Dedifferentiated amniotic fluid mesenchymal stem cell (primary cell): ENCODE measurements at regions not wholly inside any gene's neighbourhood (a gene's known extent, or its start where the extent isn't known, plus 50 kb on each side); places are given as distances from the start of the nearest gene placed in this dataset.
"Not testable (repeated sequence)": the region's sequence is repeated elsewhere in the genome, so short reads cannot be mapped to it uniquely, and the experiment has no call there.

Source experiments
- DNase-seq: peaks from one replicate; pipeline ENCODE4 v3.0.0-alpha.2; 2016; ENCODE audit errors: extremely low spot score

DNA sequence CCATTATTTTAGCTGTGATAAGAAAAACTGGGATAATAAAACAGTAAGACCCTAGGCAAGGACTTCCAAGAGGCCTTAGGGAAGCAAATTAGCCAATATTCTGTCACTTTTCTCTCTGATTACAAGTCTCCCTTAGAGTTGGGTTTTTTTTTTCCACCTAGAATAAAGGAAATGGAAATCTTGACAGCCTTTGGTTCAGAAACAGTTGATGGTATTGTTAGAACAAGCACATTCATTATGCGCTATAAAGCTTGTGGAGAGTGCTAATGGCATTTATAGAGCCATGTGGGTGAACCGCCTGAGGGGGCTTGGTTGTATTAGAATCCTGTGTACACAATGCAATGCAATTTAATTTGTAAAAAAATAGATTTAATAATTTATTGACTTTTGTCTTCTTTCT, 88.9 kb upstream of the OGFRL1 start:
- no peak for DNase-seq

DNA sequence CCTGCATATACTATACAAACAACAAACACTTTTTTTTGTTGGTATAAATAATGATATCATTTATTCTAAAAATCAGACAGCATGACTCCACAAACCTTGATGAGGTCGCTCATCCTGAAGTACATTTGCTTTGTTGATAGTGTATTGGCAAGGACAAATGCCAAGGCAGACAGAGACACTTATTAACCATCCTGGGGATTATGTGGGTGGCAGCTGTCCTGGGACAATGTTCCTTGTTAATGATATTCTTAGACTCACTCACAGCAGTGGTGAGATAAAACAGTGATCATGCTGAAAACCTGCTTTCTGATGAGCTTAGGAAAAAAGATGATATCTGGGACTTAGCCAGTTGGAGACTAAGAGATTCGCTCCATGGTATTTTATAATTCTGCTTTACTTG, 85.4 kb upstream of the OGFRL1 start:
- no peak for DNase-seq

DNA sequence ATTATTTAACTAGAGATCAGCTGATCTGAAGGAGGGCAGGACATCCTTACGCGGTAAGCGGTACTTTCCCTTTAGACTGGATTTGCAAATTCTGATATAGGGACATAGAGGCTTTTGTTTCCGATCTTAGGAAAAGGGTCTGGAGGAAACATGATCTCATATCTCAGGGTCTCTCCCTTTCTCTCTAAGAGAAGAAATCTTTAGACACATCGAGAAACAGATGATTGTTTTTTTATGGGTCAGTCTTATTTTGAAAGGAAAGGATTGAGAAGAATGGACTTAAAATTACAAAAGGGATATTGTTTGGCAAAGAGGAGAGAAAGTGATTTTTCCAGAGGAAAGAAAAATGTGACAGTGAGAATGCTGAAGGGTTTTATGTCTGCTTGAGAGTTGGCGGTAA, 83.9 kb upstream of the OGFRL1 start:
- no peak for DNase-seq

DNA sequence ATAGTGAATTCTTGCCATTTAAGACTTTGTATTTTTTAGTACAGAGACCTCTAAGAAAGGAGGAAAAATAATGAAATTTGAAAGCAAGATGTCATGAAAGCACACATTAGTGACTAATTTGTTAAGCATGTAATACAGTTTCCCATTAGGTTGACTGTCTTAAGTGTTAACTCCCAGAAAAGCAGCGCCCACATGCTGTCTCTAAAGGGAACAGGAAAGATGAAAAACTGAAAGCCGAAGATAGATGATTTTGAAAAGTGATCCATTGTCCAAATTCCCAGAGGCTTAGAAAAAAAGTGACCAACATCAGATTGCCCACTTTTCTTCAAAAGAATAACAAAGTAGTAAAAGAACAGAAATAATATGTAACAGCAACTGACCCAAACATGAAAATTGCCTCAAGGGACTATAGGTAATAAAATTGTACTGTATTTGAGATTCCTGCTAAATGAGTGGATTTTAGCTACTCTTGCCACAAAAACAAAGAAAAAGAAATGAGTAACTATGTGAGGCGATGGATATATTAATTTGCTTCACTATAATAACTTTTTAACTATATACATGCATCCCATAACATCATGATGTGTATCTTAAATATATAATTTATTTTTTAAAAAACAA, 83.2 kb upstream of the OGFRL1 start:
- no peak for DNase-seq

DNA sequence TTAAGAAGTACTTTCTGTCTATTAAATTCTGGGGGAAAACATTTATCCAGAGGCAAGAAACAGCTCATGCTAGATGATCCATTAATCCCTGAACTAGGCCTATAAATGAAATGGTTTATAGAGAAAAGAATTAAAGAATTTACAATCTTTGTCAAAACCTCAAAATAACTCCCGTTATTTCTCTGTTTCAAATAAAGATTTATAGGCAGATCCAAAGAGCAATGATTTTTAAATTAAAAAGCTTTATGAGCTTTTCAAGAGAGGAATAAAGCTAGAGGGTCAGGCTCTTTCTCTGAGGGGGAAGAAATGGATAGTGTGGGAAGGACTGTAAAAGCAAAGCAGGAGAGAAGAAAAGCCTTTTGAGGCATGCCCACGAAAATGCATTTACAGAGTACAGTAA, 82.5 kb upstream of the OGFRL1 start:
- no peak for DNase-seq

DNA sequence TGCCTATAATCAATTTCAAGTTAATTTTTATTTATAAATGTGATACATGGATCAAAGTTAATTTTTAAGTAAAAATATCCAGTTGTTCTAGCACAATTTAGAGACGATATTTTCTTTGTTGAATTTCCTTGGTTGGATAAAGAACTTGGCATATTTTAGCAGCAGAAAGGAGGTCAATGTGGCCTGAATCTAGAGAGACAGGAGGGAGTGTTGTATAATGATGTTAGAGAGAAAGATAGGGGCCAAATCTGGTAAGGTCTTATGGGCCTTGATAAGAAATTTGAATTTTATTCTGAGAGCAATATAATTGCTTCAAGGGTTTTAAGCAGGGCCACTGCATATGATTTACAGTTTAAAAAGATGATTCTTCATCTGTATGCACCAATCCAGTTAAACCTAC, 79.4 kb upstream of the OGFRL1 start:
- no peak for DNase-seq

DNA sequence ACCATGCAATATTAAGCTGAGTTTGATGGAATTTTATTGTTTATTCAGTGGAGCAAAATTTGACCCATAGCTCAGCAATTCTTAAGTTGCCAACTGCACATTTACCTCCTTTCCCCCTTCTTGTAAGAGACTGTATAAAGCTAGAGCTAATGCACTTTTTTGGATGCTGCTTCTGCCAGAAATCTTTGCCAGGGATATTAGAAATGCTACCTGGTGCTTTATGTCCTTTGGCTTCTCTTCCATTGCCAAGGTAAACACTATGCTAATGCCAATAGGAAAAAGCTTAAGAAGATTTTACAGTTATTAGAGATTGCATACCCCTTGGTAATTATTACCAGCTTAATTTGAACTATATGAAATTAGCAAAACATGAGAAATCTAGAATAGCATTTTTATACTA, 79.0 kb upstream of the OGFRL1 start:
- DNase-seq, result no peak

DNA sequence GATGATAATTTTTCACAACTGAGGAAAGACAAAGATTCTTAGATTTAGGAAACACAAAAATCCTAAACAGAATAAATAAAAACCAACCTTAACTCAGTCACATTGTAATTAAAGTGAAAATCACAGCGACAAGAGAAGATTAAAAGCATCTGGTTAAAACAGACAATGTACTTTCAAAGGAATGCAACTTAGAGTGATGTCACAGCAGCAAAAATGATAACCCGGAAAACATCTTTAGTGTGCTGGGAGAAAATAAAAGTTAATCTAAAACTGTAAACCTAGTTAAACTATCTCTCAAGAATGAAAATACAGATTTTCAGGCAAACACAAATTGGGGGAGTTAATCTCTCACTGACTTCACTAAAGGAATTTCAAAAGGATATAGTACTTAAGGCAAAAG, 76.8 kb upstream of the OGFRL1 start:
- no peak for DNase-seq

DNA sequence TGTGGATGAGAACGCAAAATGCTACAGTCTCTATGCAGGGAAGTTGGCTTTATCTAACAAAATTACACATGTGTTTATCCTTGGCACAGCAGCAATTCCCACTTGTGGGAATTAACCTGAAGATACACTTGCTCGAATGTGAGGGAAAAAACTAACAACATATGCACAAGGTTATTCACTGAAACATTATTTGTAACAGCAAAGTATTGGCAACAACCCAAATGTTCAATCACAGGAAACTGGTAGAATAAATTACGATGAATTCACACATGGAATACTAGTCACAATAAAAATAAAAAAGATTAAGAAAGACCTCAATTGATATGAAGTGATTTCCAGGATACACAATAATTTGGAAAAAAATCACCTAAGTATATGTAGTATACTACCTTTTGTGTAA, 68.1 kb upstream of the OGFRL1 start:
- no peak for DNase-seq

DNA sequence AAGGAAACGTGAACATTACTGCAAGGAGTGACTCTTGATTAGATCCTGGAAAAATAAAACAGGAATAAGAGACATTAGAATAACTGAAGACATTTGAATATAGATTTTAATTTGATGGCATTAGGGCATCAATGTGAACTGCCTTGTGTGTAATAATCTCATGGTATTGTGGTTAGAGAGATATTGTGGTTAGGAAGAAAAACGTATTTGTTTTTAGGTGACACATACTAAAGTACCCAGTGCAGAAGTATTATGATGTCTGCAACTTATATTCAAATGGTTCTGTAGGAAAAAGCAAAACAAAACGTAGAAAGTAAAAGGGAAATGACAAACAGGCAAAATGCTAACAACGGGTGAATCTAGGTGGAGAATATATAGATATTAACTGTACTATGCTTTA, 65.9 kb upstream of the OGFRL1 start:
- no peak for DNase-seq

DNA sequence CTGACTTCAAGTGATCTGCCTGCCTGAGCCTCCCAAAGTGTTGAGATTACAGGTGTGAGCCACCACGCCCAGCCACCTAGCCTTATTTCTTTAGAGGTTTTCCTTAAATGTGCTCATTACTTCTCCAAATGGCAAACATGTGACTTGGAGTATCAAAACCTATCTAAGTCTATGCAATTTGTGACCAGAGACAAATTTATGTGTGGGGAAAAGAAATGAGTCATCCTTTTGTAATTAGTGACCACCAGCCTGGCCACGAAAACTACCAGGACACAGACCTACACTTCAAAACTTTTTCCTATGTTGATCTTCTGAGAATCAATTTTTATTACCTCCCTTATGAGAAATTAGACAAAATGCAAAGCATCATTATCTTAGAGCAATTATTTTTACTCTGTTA, 64.6 kb upstream of the OGFRL1 start:
- no peak for DNase-seq

DNA sequence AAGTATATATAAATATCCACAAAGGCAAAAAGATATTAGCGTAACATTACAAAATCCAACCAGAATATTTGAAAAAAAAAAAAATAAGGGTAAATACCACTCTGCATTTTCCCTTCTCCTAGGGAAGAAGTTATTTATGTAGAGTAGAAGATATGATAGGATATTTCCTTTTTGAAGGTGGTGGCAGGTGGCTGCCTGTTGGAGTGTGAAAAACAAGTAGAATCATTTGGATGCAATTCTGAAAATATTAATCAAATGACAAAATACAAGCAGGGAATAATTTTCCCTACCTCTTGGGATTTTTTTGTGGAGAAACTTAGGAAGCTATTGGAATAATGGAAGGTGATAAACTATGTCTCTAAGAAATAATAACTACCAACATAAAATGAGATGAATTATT, 62.5 kb upstream of the OGFRL1 start:
- no peak for DNase-seq

DNA sequence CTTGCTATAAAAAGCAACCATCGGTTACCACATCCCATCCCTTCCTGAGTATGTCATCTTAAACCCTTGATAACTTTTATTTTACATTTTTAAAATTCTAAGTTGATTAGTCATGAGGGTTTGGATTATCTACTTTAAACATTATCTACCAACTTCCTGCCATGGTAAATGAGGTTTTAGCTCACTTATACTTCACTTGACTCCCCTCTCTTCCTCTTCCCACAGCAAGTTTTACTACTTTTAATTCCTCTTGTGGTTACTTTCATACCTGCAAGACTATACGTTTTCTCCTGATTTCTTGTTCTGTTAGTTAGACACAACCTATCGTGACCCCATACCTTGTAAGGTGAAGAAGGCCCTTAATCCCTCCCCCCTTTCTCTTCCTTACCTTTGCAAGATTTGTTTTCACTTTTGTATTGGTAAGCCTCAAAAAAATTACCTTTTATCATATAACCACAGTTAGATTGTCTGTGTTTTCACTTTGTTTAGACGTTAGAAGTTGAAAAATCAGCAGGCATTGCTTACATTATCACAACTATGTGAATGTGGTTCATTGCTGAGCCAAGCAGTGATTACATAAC, 60.1 kb upstream of the OGFRL1 start:
- DNase-seq, result no peak

DNA sequence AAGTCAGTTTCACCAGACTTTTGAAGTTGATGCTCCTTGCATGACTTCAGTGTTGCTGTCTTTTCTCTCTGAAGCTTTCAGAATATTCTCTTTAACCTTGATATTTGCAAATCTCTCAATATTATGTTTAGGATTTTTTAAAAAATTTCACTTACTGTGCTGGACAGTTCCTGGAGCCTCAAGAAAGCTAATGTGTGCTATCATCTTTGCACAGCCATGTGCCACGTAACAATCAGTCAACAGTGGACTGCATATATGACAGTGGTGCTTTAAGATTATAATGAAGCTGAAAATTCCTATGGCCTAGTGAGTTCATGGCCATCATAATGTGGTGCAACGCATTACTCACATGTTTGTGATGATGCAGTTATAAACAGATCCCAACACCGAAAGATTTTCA, 59.1 kb upstream of the OGFRL1 start:
- DNase-seq, result no peak

DNA sequence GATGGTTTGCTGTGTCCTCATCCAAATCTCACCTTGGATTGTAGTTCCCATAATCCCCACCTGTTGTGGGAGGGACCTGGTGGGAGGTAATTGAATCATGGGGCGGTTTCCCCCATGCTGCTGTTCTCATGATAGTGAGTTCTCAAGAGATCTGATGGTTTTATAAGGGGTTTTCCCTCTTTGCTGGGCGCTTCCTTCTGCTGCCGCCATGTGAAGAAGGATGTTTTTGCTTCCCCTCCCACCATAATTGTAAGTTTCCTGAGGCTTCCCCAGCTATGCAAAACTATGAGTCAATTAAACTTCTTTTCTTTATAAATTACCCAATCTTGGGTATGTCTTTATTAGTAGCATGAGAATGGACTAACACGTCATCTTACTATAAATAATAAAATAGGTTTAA, 55.7 kb upstream of the OGFRL1 start:
- not testable (repeated sequence) for DNase-seq

DNA sequence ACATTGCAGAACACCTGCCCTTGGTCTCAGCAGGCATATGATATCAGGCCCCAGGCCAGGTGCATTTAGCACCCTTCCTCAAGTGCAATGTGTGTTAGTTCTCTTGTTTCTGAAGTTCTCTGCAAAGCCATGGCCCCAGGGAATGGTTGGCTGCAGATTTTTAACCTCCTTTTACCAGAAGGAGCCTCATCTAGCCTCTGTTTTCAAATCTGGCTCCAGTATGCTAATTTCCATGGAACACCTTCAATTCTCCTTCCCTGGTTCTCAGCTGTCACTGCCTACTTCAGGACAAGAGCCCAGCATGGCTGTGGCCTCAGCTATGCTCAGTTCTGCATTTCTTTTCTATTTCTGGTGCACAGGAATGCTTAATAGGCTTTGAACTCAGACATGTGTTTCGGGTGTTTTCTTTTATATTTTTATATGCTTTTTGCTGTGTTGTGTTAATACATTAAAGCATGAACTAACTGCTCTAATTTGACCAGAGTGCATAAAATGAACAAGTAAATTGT, 51.6 kb upstream of the OGFRL1 start:
- DNase-seq, result no peak

DNA sequence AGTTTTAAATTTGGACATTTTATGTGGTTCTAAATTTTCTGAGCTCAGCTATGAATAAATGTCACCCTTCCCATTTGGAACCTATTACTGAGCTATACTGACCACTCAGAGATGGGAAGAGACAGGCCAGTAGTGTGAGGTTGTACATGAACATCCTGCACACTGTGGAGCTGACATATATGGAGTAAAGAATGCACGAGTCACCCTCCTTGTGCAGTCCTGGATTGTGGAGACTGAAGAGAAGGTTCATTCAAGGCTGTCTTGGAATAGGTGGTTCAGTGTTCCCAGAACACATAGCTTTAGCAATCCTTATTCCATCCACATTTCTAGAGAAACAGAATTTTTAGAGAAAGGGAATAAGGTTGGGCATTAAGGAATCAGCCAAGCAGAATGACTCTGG, 50.3 kb upstream of the OGFRL1 start:
- DNase-seq, result no peak
